K562 (cell line): ENCODE measurements at regions not wholly inside any gene's neighbourhood (a gene's known extent, or its start where the extent isn't known, plus 50 kb on each side); places are given as distances from the start of the nearest gene placed in this dataset.

ENCODE experiments used
- ATF7 ChIP-seq: fragments of 450-650 bp; IDR thresholded peaks from 2 replicates; pipeline ENCODE4 v1.7.1; 2014; ENCODE audit warnings: mild to moderate bottlenecking, moderate library complexity
- CLOCK ChIP-seq: fragments of 250-450 bp; sonication (Bioruptor Pico); IDR thresholded peaks from 2 replicates; pipeline ENCODE4 v1.4.0; 2020; ENCODE audit warnings: mild to moderate bottlenecking, moderate library complexity, borderline replicate concordance
- FOXM1 ChIP-seq, 2 experiments: fragments of 450-650 bp in 1 of 2; sonication (generic) in 1 of 2; formaldehyde crosslinking in 1 of 2; IDR thresholded peaks; 2 replicates each; pipeline versions ENCODE4 v1.6.1 to v1.9.0; 2017 to 2022; ENCODE audit warnings: low read depth in 2 of 2, mild to moderate bottlenecking in 2 of 2, missing genetic modification reagents in 1 of 2, moderate library complexity in 1 of 2
- FOXP4 ChIP-seq: sonication (generic); formaldehyde crosslinking; IDR thresholded peaks from 2 replicates; pipeline ENCODE4 v1.8.0; 2022; ENCODE audit warnings: mild to moderate bottlenecking, missing genetic modification reagents, borderline replicate concordance
- IRF1 ChIP-seq: sonication (generic); formaldehyde crosslinking; IDR thresholded peaks from 2 replicates; pipeline ENCODE4 v1.8.0; 2022; ENCODE audit warnings: missing genetic modification reagents, mild to moderate bottlenecking, borderline replicate concordance
- JUN ChIP-seq, 2 experiments: sonication (generic) in 1 of 2; formaldehyde crosslinking in 1 of 2; IDR thresholded peaks; 2 replicates each; pipeline versions ENCODE4 v1.6.1 to v1.8.0; 2012 to 2022; ENCODE audit warnings: borderline replicate concordance in 2 of 2, mild to moderate bottlenecking in 2 of 2, improper control_type of control experiment in 1 of 2, low read depth in 1 of 2, low read length in 1 of 2, missing genetic modification reagents in 1 of 2
- KDM2B ChIP-seq: fragments of 250-450 bp; sonication (Bioruptor Pico); IDR thresholded peaks from 2 replicates; pipeline ENCODE4 v1.8.0; 2021; ENCODE audit warnings: mild to moderate bottlenecking, moderate library complexity
- L3MBTL2 ChIP-seq: fragments of 450-650 bp; IDR thresholded peaks from 2 replicates; pipeline ENCODE4 v1.6.1; 2016; ENCODE audit warnings: mild to moderate bottlenecking, moderate library complexity
- MTF1 ChIP-seq: fragments of 250-450 bp; sonication (Bioruptor Pico); IDR thresholded peaks from 2 replicates; pipeline ENCODE4 v1.9.0; 2021; ENCODE audit warnings: moderate library complexity, mild to moderate bottlenecking, inconsistent platforms, borderline replicate concordance
- NFE2L1 ChIP-seq: fragments of 450-650 bp; IDR thresholded peaks from 2 replicates; pipeline ENCODE4 v1.6.1; 2016; ENCODE audit warnings: missing genetic modification characterization, low read depth, mild to moderate bottlenecking, missing compliant biosample characterization, moderate library complexity, borderline replicate concordance
- PML ChIP-seq: IDR thresholded peaks from 2 replicates; pipeline ENCODE4 v1.6.1; 2012; ENCODE audit warnings: low read length, inconsistent platforms
- POLR3G ChIP-seq: IDR thresholded peaks from 2 replicates; pipeline ENCODE4 v1.6.1; 2011; ENCODE audit not compliant: insufficient read length, insufficient replicate concordance; ENCODE audit errors: extremely low read depth
- RBM14 ChIP-seq: fragments of 200-400 bp; formaldehyde crosslinking; IDR thresholded peaks from 2 replicates; pipeline ENCODE4 v1.6.1; 2018; ENCODE audit warnings: low read depth, mild to moderate bottlenecking, low read length, moderate library complexity, borderline replicate concordance; ENCODE audit not compliant: insufficient read depth
- TEAD1 ChIP-seq, 2 experiments: fragments of 450-650 bp in 1 of 2; sonication (generic) in 1 of 2; formaldehyde crosslinking; IDR thresholded peaks; 2 replicates each; pipeline versions ENCODE4 v1.4.0 to v1.8.0; 2020 to 2022; ENCODE audit warnings: mild to moderate bottlenecking in 2 of 2, missing genetic modification reagents in 1 of 2
- YBX1 ChIP-seq: fragments of 450-650 bp; IDR thresholded peaks from 2 replicates; pipeline ENCODE4 v1.7.1; 2016; ENCODE audit warnings: mild to moderate bottlenecking
- ZSCAN29 ChIP-seq: fragments of 450-650 bp; IDR thresholded peaks from 2 replicates; pipeline ENCODE4 v1.6.1; 2017

- no peak for TF ChIP-seq CLOCK (CRISPR knock-in tag)
- peak; percentile 95; the same call in 1 of the 2 replicates for TF ChIP-seq RBM14
- TF ChIP-seq FOXM1 (IDR thresholded peaks at IDR 0.05; ENCODE audit: low read depth), result peak; percentile 96
- TF ChIP-seq FOXM1 (CRISPR knock-in tag; IDR thresholded peaks at IDR 0.05; ENCODE audit: low read depth), result no peak; the same call in 1 of the 2 replicates
- no peak for TF ChIP-seq KDM2B (CRISPR knock-in tag)
- TF ChIP-seq JUN (IDR thresholded peaks at IDR 0.05; ENCODE audit: borderline replicate concordance, low read depth, low read length), result peak; percentile 74; the same call in 1 of the 2 replicates
- TF ChIP-seq JUN (CRISPR knock-in tag; IDR thresholded peaks at IDR 0.05; ENCODE audit: borderline replicate concordance), result peak; percentile 90
- TF ChIP-seq L3MBTL2, result peak; percentile 27
- no peak for TF ChIP-seq POLR3G
- no peak; the same call in 1 of the 2 replicates for TF ChIP-seq IRF1 (CRISPR knock-in tag)
- TF ChIP-seq FOXP4 (CRISPR knock-in tag), result peak; percentile 96
- TF ChIP-seq PML, result peak; percentile 91
- TF ChIP-seq YBX1, result no peak
- peak; percentile 99 for TF ChIP-seq ATF7
- peak; percentile 12; the same call in 1 of the 2 replicates for TF ChIP-seq ZSCAN29
- TF ChIP-seq NFE2L1 (tag), result no peak
- 0 out of 2 replicates have a peak, but pooled peaks have one; percentile 52 for TF ChIP-seq MTF1
- peak; percentile 64 to 70; a peak in 3 of 4 replicates for TF ChIP-seq TEAD1 (CRISPR knock-in tag; IDR thresholded peaks at IDR 0.05)
Measured at GRCh38 chr6:27838058-27838944, 73.9 kb downstream of the OR2B2 start (continued).
